ENCODE measurements at regions not wholly inside any gene's neighbourhood (a gene's known extent, or its start where the extent isn't known, plus 50 kb on each side); places are given as distances from the start of the nearest gene placed in this dataset.

GRCh38 chr12:90253674-90254181 is 545.1 kb upstream of the ATP2B1 start:
- DNase-seq (ENCODE audit: insufficient read length, low spot score) (peak; percentile 47), FAIRE-seq (peak; percentile 100)
- no peak for TF ChIP-seq POLR2A (IDR thresholded peaks at IDR 0.05; ENCODE audit: low read depth, low read length)

GRCh38 chr12:90253136-90253535 is 544.5 kb upstream of the ATP2B1 start:
- no peak for DNase-seq (ENCODE audit: insufficient read length, low spot score)
- no peak for TF ChIP-seq POLR2A (IDR thresholded peaks at IDR 0.05; ENCODE audit: low read depth, low read length)

DNA sequence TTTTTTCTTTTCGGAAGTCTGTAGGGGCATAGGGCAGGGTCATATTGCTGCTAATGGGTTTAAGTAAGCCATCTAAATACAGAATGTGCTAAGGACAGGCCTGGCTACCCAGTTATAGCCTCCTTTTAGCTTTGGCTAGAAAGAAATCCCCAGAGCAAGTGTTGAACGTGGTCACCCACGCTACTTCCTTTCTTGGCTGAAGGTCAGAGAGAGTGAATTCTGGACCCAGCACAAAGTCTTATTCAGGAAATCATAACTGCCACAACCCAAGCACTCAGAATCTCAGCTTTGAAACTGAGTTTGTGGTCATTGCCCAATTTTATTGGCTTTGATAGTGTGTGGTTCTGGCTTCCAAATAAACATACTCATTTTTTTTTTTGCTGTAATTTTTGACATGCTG is 542.1 kb upstream of the ATP2B1 start:
- DNase-seq (ENCODE audit: insufficient read length, low spot score) (no peak), FAIRE-seq (peak; percentile 11)

More at GRCh38 chr12:90253136-90253535, 544.5 kb upstream of the ATP2B1 start:
- FAIRE-seq: no peak

DNA sequence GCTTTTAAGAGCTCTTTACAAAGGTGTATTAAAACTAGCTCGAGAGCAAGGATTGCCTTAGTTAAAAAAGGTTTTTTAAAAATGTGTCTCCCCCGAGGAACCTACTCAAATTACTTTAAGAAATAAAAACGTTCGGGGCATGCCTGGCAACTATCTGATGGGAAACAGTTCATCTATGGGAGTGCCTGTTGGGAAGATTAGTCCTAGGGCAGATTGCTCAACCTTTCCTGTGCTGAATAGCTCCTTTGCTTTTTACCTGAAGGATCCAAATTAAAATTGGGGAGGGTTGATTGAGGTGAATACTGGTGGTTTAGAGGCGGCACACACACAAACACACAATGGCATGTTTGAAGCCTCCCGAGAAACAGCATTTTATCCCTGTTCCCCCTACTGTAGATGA is 541.4 kb upstream of the ATP2B1 start:
- FAIRE-seq: no peak
- TF ChIP-seq POLR2A (IDR thresholded peaks at IDR 0.05; ENCODE audit: low read depth, low read length): no peak
- no peak for DNase-seq (ENCODE audit: insufficient read length, low spot score)

More for the DNA sequence above, 542.1 kb upstream of the ATP2B1 start:
- TF ChIP-seq POLR2A (IDR thresholded peaks at IDR 0.05; ENCODE audit: low read depth, low read length): no peak

- TF ChIP-seq POLR2A (IDR thresholded peaks at IDR 0.05; ENCODE audit: low read depth, low read length): no peak
- FAIRE-seq (no peak), DNase-seq (ENCODE audit: insufficient read length, low spot score) (no peak)
Measured at GRCh38 chr12:90246688-90247087, 538.0 kb upstream of the ATP2B1 start.

GRCh38 chr12:90245391-90245790 is 536.8 kb upstream of the ATP2B1 start:
- FAIRE-seq (no peak), DNase-seq (ENCODE audit: insufficient read length, low spot score) (no peak)
- TF ChIP-seq POLR2A (IDR thresholded peaks at IDR 0.05; ENCODE audit: low read depth, low read length): no peak

GRCh38 chr12:90244232-90244631 is 535.6 kb upstream of the ATP2B1 start:
- FAIRE-seq: no peak
- no peak for DNase-seq (ENCODE audit: insufficient read length, low spot score)
- TF ChIP-seq POLR2A (IDR thresholded peaks at IDR 0.05; ENCODE audit: low read depth, low read length): no peak

GRCh38 chr12:90243211-90243610 is 534.6 kb upstream of the ATP2B1 start:
- DNase-seq (ENCODE audit: insufficient read length, low spot score): no peak
- FAIRE-seq: no peak
- TF ChIP-seq POLR2A (IDR thresholded peaks at IDR 0.05; ENCODE audit: low read depth, low read length): no peak

DNA sequence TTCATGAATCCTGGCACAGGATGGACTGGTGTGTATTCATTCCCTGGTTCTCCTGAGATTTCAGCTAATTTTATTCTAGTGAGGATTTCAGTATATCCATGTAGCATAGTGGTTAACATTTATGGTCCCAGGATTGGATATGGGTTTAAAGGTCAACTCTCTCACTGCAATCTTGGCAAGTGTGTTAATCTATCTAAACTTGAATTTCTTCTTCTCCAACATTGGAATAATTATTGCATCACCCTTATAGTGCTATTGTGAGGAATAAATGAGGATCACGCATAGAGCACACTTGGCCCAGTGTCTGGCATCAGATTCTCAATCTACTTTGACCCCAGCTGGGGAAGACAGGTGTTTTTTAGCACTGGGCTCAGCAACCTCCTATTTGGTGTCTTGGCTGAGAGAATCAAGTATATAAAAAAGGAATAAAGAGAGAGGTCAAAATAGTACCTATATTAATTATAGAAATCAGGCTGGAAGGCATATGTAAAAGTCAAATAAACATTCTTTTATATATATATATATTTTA is 531.2 kb upstream of the ATP2B1 start:
- no peak for TF ChIP-seq POLR2A (IDR thresholded peaks at IDR 0.05; ENCODE audit: low read depth, low read length)
- FAIRE-seq: no peak
- no peak for DNase-seq (ENCODE audit: insufficient read length, low spot score)

DNA sequence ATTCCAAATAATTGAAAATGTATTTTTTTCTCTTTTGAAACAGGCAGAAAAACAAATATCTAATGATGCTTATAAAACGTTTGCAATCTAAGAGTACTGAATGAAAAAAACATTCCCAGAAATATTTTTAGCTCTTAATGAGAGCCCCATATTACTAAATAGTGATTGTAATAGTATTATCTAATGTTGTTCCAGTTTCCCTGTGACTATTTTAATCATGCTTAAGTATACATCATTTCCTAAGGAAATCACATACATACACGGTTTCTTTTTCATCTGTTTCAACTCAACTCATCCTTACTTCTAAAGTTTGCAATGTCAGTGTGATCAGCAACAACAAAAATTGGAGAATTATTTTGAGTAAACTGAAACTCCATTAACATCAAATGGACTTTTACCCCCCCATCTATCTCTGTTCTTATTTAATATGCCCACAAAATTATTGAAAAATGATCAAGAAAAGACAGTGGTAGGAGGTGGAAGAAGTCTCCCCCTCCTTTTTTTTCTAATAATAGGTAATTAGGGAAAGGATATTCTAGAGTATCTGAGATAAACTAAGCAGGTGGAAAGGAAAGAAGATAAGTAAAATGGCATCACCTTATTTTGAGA is 530.1 kb upstream of the ATP2B1 start:
- DNase-seq (ENCODE audit: insufficient read length, low spot score): no peak
- no peak for TF ChIP-seq POLR2A (IDR thresholded peaks at IDR 0.05; ENCODE audit: low read depth, low read length)
- FAIRE-seq: no peak

GRCh38 chr12:90237841-90238240 is 529.2 kb upstream of the ATP2B1 start:
- DNase-seq (ENCODE audit: insufficient read length, low spot score): no peak
- FAIRE-seq: no peak
- TF ChIP-seq POLR2A (IDR thresholded peaks at IDR 0.05; ENCODE audit: low read depth, low read length): no peak

GRCh38 chr12:90235642-90236041 is 527.0 kb upstream of the ATP2B1 start:
- TF ChIP-seq POLR2A (IDR thresholded peaks at IDR 0.05; ENCODE audit: low read depth, low read length): no peak
- no peak for FAIRE-seq
- DNase-seq (ENCODE audit: insufficient read length, low spot score): no peak

GRCh38 chr12:90234472-90234871 is 525.8 kb upstream of the ATP2B1 start:
- no peak for FAIRE-seq
- TF ChIP-seq POLR2A (IDR thresholded peaks at IDR 0.05; ENCODE audit: low read depth, low read length): no peak
- no peak for DNase-seq (ENCODE audit: insufficient read length, low spot score)

GRCh38 chr12:90233168-90234100 is 524.8 kb upstream of the ATP2B1 start:
- DNase-seq (ENCODE audit: insufficient read length, low spot score) (no peak), FAIRE-seq (peak; percentile 48)
- no peak for TF ChIP-seq POLR2A (IDR thresholded peaks at IDR 0.05; ENCODE audit: low read depth, low read length)
